Astrocyte (in vitro differentiated cells and primary cell): ENCODE measurements at regions not wholly inside any gene's neighbourhood (a gene's known extent, or its start where the extent isn't known, plus 50 kb on each side); places are given as distances from the start of the nearest gene placed in this dataset.

Experiments
- DNase-seq: peaks from one replicate; pipeline ENCODE4 v3.0.0-alpha.2; 2010; ENCODE audit warnings: low read depth
- FAIRE-seq: peaks from 2 replicates; lab custom pipeline; 2011; peaks lifted over from hg19 to GRCh38; lab: Jason Lieb, UNC
- H2AFZ ChIP-seq: 2 replicates; pipeline ENCODE4 v1.6.0; 2012; ENCODE audit warnings: low read depth, low read length, inconsistent platforms
- H3K27ac ChIP-seq: 2 replicates; pipeline ENCODE4 v1.5.1; 2011; ENCODE audit warnings: low read depth, low read length, inconsistent platforms
- H3K27me3 ChIP-seq: 2 replicates; pipeline ENCODE4 v1.6.0; 2011; ENCODE audit warnings: low read length, inconsistent platforms; ENCODE audit not compliant: insufficient read depth
- H3K36me3 ChIP-seq: 2 replicates; pipeline ENCODE4 v1.5.1; 2011; ENCODE audit warnings: low read length, inconsistent platforms; ENCODE audit not compliant: insufficient read depth
- H3K4me1 ChIP-seq: 2 replicates; pipeline ENCODE4 v1.5.1; 2011; ENCODE audit warnings: low read length, inconsistent platforms; ENCODE audit not compliant: insufficient read depth
- H3K4me2 ChIP-seq: 2 replicates; pipeline ENCODE4 v1.6.0; 2012; ENCODE audit warnings: low read length, inconsistent platforms
- H3K4me3 ChIP-seq: 2 replicates; pipeline ENCODE4 v1.5.1; 2011; ENCODE audit warnings: low read depth, mild to moderate bottlenecking, low read length, inconsistent platforms; ENCODE audit not compliant: insufficient read depth
- H3K79me2 ChIP-seq: 2 replicates; pipeline ENCODE4 v1.6.0; 2012; ENCODE audit warnings: mild to moderate bottlenecking, low read length, inconsistent platforms; ENCODE audit not compliant: insufficient read depth
- H3K9ac ChIP-seq: 2 replicates; pipeline ENCODE4 v1.6.0; 2012; ENCODE audit warnings: mild to moderate bottlenecking, low read length, inconsistent platforms
- H3K9me3 ChIP-seq: 2 replicates; pipeline ENCODE4 v1.5.1; 2012; ENCODE audit warnings: low read depth, mild to moderate bottlenecking, low read length, inconsistent platforms; ENCODE audit not compliant: insufficient read depth
- H4K20me1 ChIP-seq: 2 replicates; pipeline ENCODE4 v1.6.0; 2012; ENCODE audit warnings: low read length, inconsistent platforms; ENCODE audit not compliant: insufficient read depth
- H3K27ac Mint-ChIP-seq: one replicate; pipeline ENCODE4 v1.8.0; 2021; ENCODE audit warnings: mild to moderate bottlenecking, mixed read lengths; ENCODE audit not compliant: unreplicated experiment
- H3K27me3 Mint-ChIP-seq: one replicate; pipeline ENCODE4 v1.8.0; 2021; ENCODE audit warnings: low read depth, mixed read lengths; ENCODE audit not compliant: unreplicated experiment
- H3K36me3 Mint-ChIP-seq: one replicate; pipeline ENCODE4 v1.8.0; 2021; ENCODE audit warnings: low read depth, mixed read lengths; ENCODE audit not compliant: unreplicated experiment
- H3K4me1 Mint-ChIP-seq: one replicate; pipeline ENCODE4 v1.8.0; 2021; ENCODE audit warnings: low read depth, mixed read lengths; ENCODE audit not compliant: unreplicated experiment
- H3K4me3 Mint-ChIP-seq: one replicate; pipeline ENCODE4 v1.8.0; 2021; ENCODE audit warnings: mild to moderate bottlenecking, moderate library complexity, mixed read lengths; ENCODE audit not compliant: unreplicated experiment
- H3K9me3 Mint-ChIP-seq: one replicate; pipeline ENCODE4 v1.8.0; 2021; ENCODE audit warnings: mild to moderate bottlenecking, mixed read lengths; ENCODE audit not compliant: unreplicated experiment
- CTCF ChIP-seq: IDR thresholded peaks from 2 replicates; pipeline ENCODE4 v1.5.1; 2011; ENCODE audit warnings: low read depth, mild to moderate bottlenecking, inconsistent platforms, low read length, moderate library complexity; ENCODE audit not compliant: insufficient read depth
- EZH2 ChIP-seq: IDR thresholded peaks from 2 replicates; pipeline ENCODE4 v1.6.1; 2012; ENCODE audit warnings: mild to moderate bottlenecking, low read length, inconsistent platforms; ENCODE audit not compliant: insufficient read depth

GRCh38 chr10:78290131-78290750 is 256.6 kb downstream of the RPS24 start:
- H2AFZ ChIP-seq: no peak overlapping the region
- DNase-seq (no peak), FAIRE-seq (no peak)
- peaks cover 10% of the 10 kb centered on the region for H3K4me1 Mint-ChIP-seq
- H3K4me3 Mint-ChIP-seq: no peak overlapping the region
- no peak overlapping the region for H3K4me3 ChIP-seq
- H3K27ac ChIP-seq: no peak overlapping the region
- TF ChIP-seq EZH2 (no peak), CTCF (no peak)
- H3K36me3 ChIP-seq: no peaks in the 10 kb centered on the region
- no peaks in the 10 kb centered on the region for H3K79me2 ChIP-seq
- no peaks in the 10 kb centered on the region for H4K20me1 ChIP-seq
- no peak overlapping the region for H3K9ac ChIP-seq
- H3K36me3 Mint-ChIP-seq: no peaks in the 10 kb centered on the region
- peaks cover 15% of the 10 kb centered on the region for H3K27me3 ChIP-seq
- peaks cover 45% of the 10 kb centered on the region for H3K27me3 Mint-ChIP-seq
- H3K4me1 ChIP-seq: no peaks in the 10 kb centered on the region
- no peaks in the 10 kb centered on the region for H3K9me3 Mint-ChIP-seq
- H3K27ac Mint-ChIP-seq: no peak overlapping the region
- H3K4me2 ChIP-seq: no peak overlapping the region
- no peaks in the 10 kb centered on the region for H3K9me3 ChIP-seq

- no peak overlapping the region for H3K4me3 Mint-ChIP-seq
- FAIRE-seq (no peak), DNase-seq (no peak)
- Histone ChIP-seq H2AFZ (no peak overlapping the region), H3K9me3 (no peaks in the 10 kb centered on the region), H3K4me1 (no peaks in the 10 kb centered on the region), H3K4me2 (no peak overlapping the region), H3K27me3 (peaks cover 15% of the 10 kb centered on the region), H4K20me1 (no peaks in the 10 kb centered on the region), H3K27ac (no peak overlapping the region), H3K36me3 (no peaks in the 10 kb centered on the region), H3K4me3 (no peak overlapping the region), H3K9ac (no peak overlapping the region), H3K79me2 (no peaks in the 10 kb centered on the region)
- peaks cover 39% of the 10 kb centered on the region for H3K27me3 Mint-ChIP-seq
- TF ChIP-seq CTCF: no peak
- TF ChIP-seq EZH2: no peak
- no peaks in the 10 kb centered on the region for H3K36me3 Mint-ChIP-seq
- H3K9me3 Mint-ChIP-seq: no peaks in the 10 kb centered on the region
- no peak overlapping the region for H3K27ac Mint-ChIP-seq
- peaks cover 10% of the 10 kb centered on the region for H3K4me1 Mint-ChIP-seq
Observed at GRCh38 chr10:78291722-78292121, 258.1 kb downstream of the RPS24 start.

GRCh38 chr10:78292250-78292981 is 258.8 kb downstream of the RPS24 start:
- H3K79me2 ChIP-seq: no peaks in the 10 kb centered on the region
- H3K27me3 ChIP-seq: peaks cover 15% of the 10 kb centered on the region
- H3K27ac ChIP-seq: no peak overlapping the region
- DNase-seq (no peak), FAIRE-seq (no peak)
- H4K20me1 ChIP-seq: no peaks in the 10 kb centered on the region
- H3K4me2 ChIP-seq: no peak overlapping the region
- H3K9me3 Mint-ChIP-seq: no peaks in the 10 kb centered on the region
- H3K36me3 Mint-ChIP-seq: no peaks in the 10 kb centered on the region
- no peaks in the 10 kb centered on the region for H3K36me3 ChIP-seq
- no peak overlapping the region for H3K4me3 ChIP-seq
- no peak overlapping the region for H3K4me3 Mint-ChIP-seq
- H3K9me3 ChIP-seq: no peaks in the 10 kb centered on the region
- H3K4me1 ChIP-seq: no peaks in the 10 kb centered on the region
- TF ChIP-seq EZH2: no peak
- no peak for TF ChIP-seq CTCF
- no peak overlapping the region for H2AFZ ChIP-seq
- no peak overlapping the region for H3K9ac ChIP-seq
- no peak overlapping the region for H3K27ac Mint-ChIP-seq
- H3K27me3 Mint-ChIP-seq: peaks cover 37% of the 10 kb centered on the region
- peaks cover 10% of the 10 kb centered on the region for H3K4me1 Mint-ChIP-seq
